ENCODE measurements at regions not wholly inside any gene's neighbourhood (a gene's known extent, or its start where the extent isn't known, plus 50 kb on each side); places are given as distances from the start of the nearest gene placed in this dataset.

GRCh38 chr10:52469970-52470705, 156.1 kb downstream of the DKK1 start:
- H3K4me1 Mint-ChIP-seq, result no peaks in the 10 kb centered on the region
- CTCF ChIA-PET, result interaction anchor here in 1 of 2 donors (0.6 kb wide), 1 partner anchor 10 kb away, joined by 4 read pairs; no protein-coding TSS in a partner anchor

GRCh38 chr10:52472406-52473146, 158.5 kb downstream of the DKK1 start:
- CTCF ChIA-PET, result no interaction called here
- Mint-ChIP-seq H3K27ac (no peak overlapping the region), H3K4me1 (no peaks in the 10 kb centered on the region), H3K27me3 (no peaks in the 10 kb centered on the region), H3K36me3 (no peaks in the 10 kb centered on the region), H3K4me3 (no peak overlapping the region), H3K9me3 (peaks cover 3 to 12% (median 10%) of the 10 kb centered on the region in 3 donors)
- Histone ChIP-seq H3K27me3 (replicated peaks in 1 of 2; ENCODE audit: control insufficient read depth in 2 of 2, extremely low read depth in 1 of 2, insufficient read depth in 2 of 2, low read length in 1 of 2) (no peaks in the 10 kb centered on the region), H3K9me3 (no peaks in the 10 kb centered on the region), H3K36me3 (ENCODE audit: control insufficient read depth in 2 of 2, extremely low read depth in 1 of 2, insufficient read depth in 1 of 2, low read length in 1 of 2) (no peaks in the 10 kb centered on the region), H3K4me1 (ENCODE audit: control insufficient read depth in 1 of 2, extremely low read depth in 1 of 2, insufficient read depth in 2 of 2, low read length in 2 of 2) (no peaks in the 10 kb centered on the region), H3K27ac (ENCODE audit: low read length) (no peak overlapping the region), H3K4me3 (ENCODE audit: control insufficient read depth in 1 of 2, extremely low read depth in 1 of 2, low read length in 1 of 2) (no peak overlapping the region)
- WGBS (ENCODE audit: insufficient coverage), result no CpG with 5 or more reads among the region's 5 CpGs
- ATAC-seq (replicated peaks in 1 of 4), result no peak
- no peak for DNase-seq
- POLR2A ChIA-PET, result no interaction called here

More at GRCh38 chr10:52469970-52470705, 156.1 kb downstream of the DKK1 start:
- no peak overlapping the region for H3K4me3 Mint-ChIP-seq
- WGBS (ENCODE audit: insufficient coverage), result no CpG with 5 or more reads among the region's 1 CpG
- no peak overlapping the region for H3K27ac Mint-ChIP-seq
- Histone ChIP-seq H3K27ac (ENCODE audit: low read length) (no peak overlapping the region), H3K4me3 (ENCODE audit: control insufficient read depth in 1 of 2, extremely low read depth in 1 of 2, low read length in 1 of 2) (no peak overlapping the region), H3K9me3 (no peaks in the 10 kb centered on the region), H3K36me3 (ENCODE audit: control insufficient read depth in 2 of 2, extremely low read depth in 1 of 2, insufficient read depth in 1 of 2, low read length in 1 of 2) (no peaks in the 10 kb centered on the region), H3K4me1 (ENCODE audit: control insufficient read depth in 1 of 2, extremely low read depth in 1 of 2, insufficient read depth in 2 of 2, low read length in 2 of 2) (no peaks in the 10 kb centered on the region), H3K27me3 (replicated peaks in 1 of 2; ENCODE audit: control insufficient read depth in 2 of 2, extremely low read depth in 1 of 2, insufficient read depth in 2 of 2, low read length in 1 of 2) (no peaks in the 10 kb centered on the region)
- H3K27me3 Mint-ChIP-seq, result no peaks in the 10 kb centered on the region
- ATAC-seq (replicated peaks in 1 of 4) (no peak), DNase-seq (no peak)
- POLR2A ChIA-PET, result no interaction called here
- no peaks in the 10 kb centered on the region for H3K36me3 Mint-ChIP-seq
- H3K9me3 Mint-ChIP-seq, result peaks cover 3 to 10% (median 6%) of the 10 kb centered on the region in 3 donors

- Mint-ChIP-seq H3K9me3 (peaks cover 2 to 8% (median 3%) of the 10 kb centered on the region in 3 donors), H3K27ac (no peak overlapping the region)
These were observed 160.2 kb downstream of the DKK1 start for GRCh38 chr10:52474265-52474664.

GRCh38 chr10:52477305-52477704, 163.2 kb downstream of the DKK1 start:
- CTCF ChIA-PET, result no interaction called here
- ATAC-seq (replicated peaks in 1 of 4) (no peak), DNase-seq (no peak)
- POLR2A ChIA-PET, result no interaction called here
- H3K36me3 ChIP-seq (ENCODE audit: control insufficient read depth in 2 of 2, extremely low read depth in 1 of 2, insufficient read depth in 1 of 2, low read length in 1 of 2), result no peaks in the 10 kb centered on the region
- H3K4me1 Mint-ChIP-seq, result no peaks in the 10 kb centered on the region
- H3K4me3 ChIP-seq (ENCODE audit: control insufficient read depth in 1 of 2, extremely low read depth in 1 of 2, low read length in 1 of 2), result no peak overlapping the region
- H3K27me3 ChIP-seq (replicated peaks in 1 of 2; ENCODE audit: control insufficient read depth in 2 of 2, extremely low read depth in 1 of 2, insufficient read depth in 2 of 2, low read length in 1 of 2), result no peaks in the 10 kb centered on the region
- no peak overlapping the region for H3K27ac Mint-ChIP-seq
- H3K36me3 Mint-ChIP-seq, result no peaks in the 10 kb centered on the region
- no peaks in the 10 kb centered on the region for H3K9me3 ChIP-seq
- peaks cover 3 to 8% (median 4%) of the 10 kb centered on the region in 3 donors for H3K9me3 Mint-ChIP-seq
- no peaks in the 10 kb centered on the region for H3K27me3 Mint-ChIP-seq
- no peak overlapping the region for H3K27ac ChIP-seq (ENCODE audit: low read length)
- no peak overlapping the region for H3K4me3 Mint-ChIP-seq
- WGBS (ENCODE audit: insufficient coverage), result no CpG with 5 or more reads among the region's 4 CpGs
- no peaks in the 10 kb centered on the region for H3K4me1 ChIP-seq (ENCODE audit: control insufficient read depth in 1 of 2, extremely low read depth in 1 of 2, insufficient read depth in 2 of 2, low read length in 2 of 2)

More at GRCh38 chr10:52474265-52474664, 160.2 kb downstream of the DKK1 start:
- Histone ChIP-seq H3K4me1 (ENCODE audit: control insufficient read depth in 1 of 2, extremely low read depth in 1 of 2, insufficient read depth in 2 of 2, low read length in 2 of 2) (no peaks in the 10 kb centered on the region), H3K36me3 (ENCODE audit: control insufficient read depth in 2 of 2, extremely low read depth in 1 of 2, insufficient read depth in 1 of 2, low read length in 1 of 2) (no peaks in the 10 kb centered on the region), H3K27ac (ENCODE audit: low read length) (no peak overlapping the region), H3K9me3 (no peaks in the 10 kb centered on the region), H3K27me3 (replicated peaks in 1 of 2; ENCODE audit: control insufficient read depth in 2 of 2, extremely low read depth in 1 of 2, insufficient read depth in 2 of 2, low read length in 1 of 2) (no peaks in the 10 kb centered on the region), H3K4me3 (ENCODE audit: control insufficient read depth in 1 of 2, extremely low read depth in 1 of 2, low read length in 1 of 2) (no peak overlapping the region)
- Mint-ChIP-seq H3K4me1 (no peaks in the 10 kb centered on the region), H3K27me3 (no peaks in the 10 kb centered on the region), H3K36me3 (no peaks in the 10 kb centered on the region), H3K4me3 (no peak overlapping the region)
- ATAC-seq (replicated peaks in 1 of 4), result no peak
- no CpG with 5 or more reads among the region's 2 CpGs for WGBS (ENCODE audit: insufficient coverage)
- ChIA-PET POLR2A (no interaction called here), CTCF (no interaction called here)
- DNase-seq, result no peak

- Mint-ChIP-seq H3K4me1 (no peaks in the 10 kb centered on the region), H3K27ac (no peak overlapping the region), H3K9me3 (peaks cover 0 to 5% (median 4%) of the 10 kb centered on the region in 3 donors), H3K4me3 (no peak overlapping the region), H3K36me3 (no peaks in the 10 kb centered on the region), H3K27me3 (no peaks in the 10 kb centered on the region)
- Histone ChIP-seq H3K36me3 (ENCODE audit: control insufficient read depth in 2 of 2, extremely low read depth in 1 of 2, insufficient read depth in 1 of 2, low read length in 1 of 2) (no peaks in the 10 kb centered on the region), H3K27me3 (replicated peaks in 1 of 2; ENCODE audit: control insufficient read depth in 2 of 2, extremely low read depth in 1 of 2, insufficient read depth in 2 of 2, low read length in 1 of 2) (no peaks in the 10 kb centered on the region), H3K4me1 (ENCODE audit: control insufficient read depth in 1 of 2, extremely low read depth in 1 of 2, insufficient read depth in 2 of 2, low read length in 2 of 2) (no peaks in the 10 kb centered on the region), H3K27ac (ENCODE audit: low read length) (no peak overlapping the region), H3K4me3 (ENCODE audit: control insufficient read depth in 1 of 2, extremely low read depth in 1 of 2, low read length in 1 of 2) (no peak overlapping the region), H3K9me3 (no peaks in the 10 kb centered on the region)
- no peak for DNase-seq
- no peak for ATAC-seq (replicated peaks in 1 of 4)
- ChIA-PET CTCF (no interaction called here), POLR2A (no interaction called here)
- no CpG with 5 or more reads among the region's 3 CpGs for WGBS (ENCODE audit: insufficient coverage)
These were observed 165.5 kb downstream of the DKK1 start for GRCh38 chr10:52479567-52479966.

- Histone ChIP-seq H3K27ac (ENCODE audit: low read length) (no peak overlapping the region), H3K9me3 (no peaks in the 10 kb centered on the region), H3K27me3 (replicated peaks in 1 of 2; ENCODE audit: control insufficient read depth in 2 of 2, extremely low read depth in 1 of 2, insufficient read depth in 2 of 2, low read length in 1 of 2) (no peaks in the 10 kb centered on the region), H3K36me3 (ENCODE audit: control insufficient read depth in 2 of 2, extremely low read depth in 1 of 2, insufficient read depth in 1 of 2, low read length in 1 of 2) (no peaks in the 10 kb centered on the region), H3K4me3 (ENCODE audit: control insufficient read depth in 1 of 2, extremely low read depth in 1 of 2, low read length in 1 of 2) (no peak overlapping the region), H3K4me1 (ENCODE audit: control insufficient read depth in 1 of 2, extremely low read depth in 1 of 2, insufficient read depth in 2 of 2, low read length in 2 of 2) (no peaks in the 10 kb centered on the region)
- DNase-seq (no peak), ATAC-seq (replicated peaks in 1 of 4) (no peak)
- CTCF ChIA-PET, result no interaction called here
- Mint-ChIP-seq H3K36me3 (no peaks in the 10 kb centered on the region), H3K27me3 (no peaks in the 10 kb centered on the region), H3K4me3 (no peak overlapping the region), H3K27ac (no peak overlapping the region), H3K4me1 (no peaks in the 10 kb centered on the region), H3K9me3 (peaks cover 0 to 4% (median under 1%) of the 10 kb centered on the region in 3 donors)
- no CpG with 5 or more reads among the region's 7 CpGs for WGBS (ENCODE audit: insufficient coverage)
- POLR2A ChIA-PET, result no interaction called here
These were observed 168.0 kb downstream of the DKK1 start for GRCh38 chr10:52481986-52482555.
